Neural cell (in vitro differentiated cells): ENCODE measurements at regions not wholly inside any gene's neighbourhood (a gene's known extent, or its start where the extent isn't known, plus 50 kb on each side); places are given as distances from the start of the nearest gene placed in this dataset.

ENCODE experiments used
- small RNA-seq, 3 experiments: library from RNA; depleted of rRNA; stranded (forward); fragments of <200 nt; gene quantifications; one replicate each; pipeline ENCODE3, GENCODE V24; 2012

Small RNAs in the stretch of these regions (small RNA-seq; reads per million reads assigned to genes)
- gene RF00019, result 0 to 1.2 (median 0) reads per million in 3 experiments
